ENCODE measurements at regions not wholly inside any gene's neighbourhood (a gene's known extent, or its start where the extent isn't known, plus 50 kb on each side); places are given as distances from the start of the nearest gene placed in this dataset.
"Not testable (repeated sequence)": the region's sequence is repeated elsewhere in the genome, so short reads cannot be mapped to it uniquely, and the experiment has no call there.

- no peak for DNase-seq (ENCODE audit: low read depth in 3 of 3, low spot score in 1 of 3)
Measured at GRCh38 chr18:47729356-47729755, 201.1 kb downstream of the SMAD2 start.

- DNase-seq (ENCODE audit: low read depth in 3 of 3, low spot score in 1 of 3): no peak
Measured at GRCh38 chr18:47728921-47729320, 201.5 kb downstream of the SMAD2 start.

- DNase-seq (ENCODE audit: low read depth in 3 of 3, low spot score in 1 of 3): no peak
Measured at GRCh38 chr18:47727409-47727808, 203.1 kb downstream of the SMAD2 start.

- no peak for DNase-seq (ENCODE audit: low read depth in 3 of 3, low spot score in 1 of 3)
Measured at GRCh38 chr18:47726550-47726949, 203.9 kb downstream of the SMAD2 start.

GRCh38 chr18:47725656-47726055, 204.8 kb downstream of the SMAD2 start:
- no peak for DNase-seq (ENCODE audit: low read depth in 3 of 3, low spot score in 1 of 3)

GRCh38 chr18:47724186-47724975, 206.1 kb downstream of the SMAD2 start:
- no peak for DNase-seq (ENCODE audit: low read depth in 3 of 3, low spot score in 1 of 3)

- DNase-seq (ENCODE audit: low read depth in 3 of 3, low spot score in 1 of 3): no peak
Measured at GRCh38 chr18:47721876-47722275, 208.6 kb downstream of the SMAD2 start.

- DNase-seq (ENCODE audit: low read depth in 3 of 3, low spot score in 1 of 3): no peak
Measured at GRCh38 chr18:47720741-47721140, 209.7 kb downstream of the SMAD2 start.

GRCh38 chr18:47719096-47719780, 211.2 kb downstream of the SMAD2 start:
- DNase-seq (ENCODE audit: low read depth in 3 of 3, low spot score in 1 of 3): no peak

- no peak for DNase-seq (ENCODE audit: low read depth in 3 of 3, low spot score in 1 of 3)
Measured at GRCh38 chr18:47718646-47719045, 211.8 kb downstream of the SMAD2 start.

GRCh38 chr18:47717257-47717656, 213.2 kb downstream of the SMAD2 start:
- no peak for DNase-seq (ENCODE audit: low read depth in 3 of 3, low spot score in 1 of 3)

- DNase-seq (ENCODE audit: low read depth in 3 of 3, low spot score in 1 of 3): no peak
Measured at GRCh38 chr18:47716632-47717185, 213.8 kb downstream of the SMAD2 start.

- no peak for DNase-seq (ENCODE audit: low read depth in 3 of 3, low spot score in 1 of 3)
Measured at GRCh38 chr18:47710451-47710850, 220.0 kb downstream of the SMAD2 start.

- no peak for DNase-seq (ENCODE audit: low read depth in 3 of 3, low spot score in 1 of 3)
Measured at GRCh38 chr18:47709556-47709955, 220.9 kb downstream of the SMAD2 start.

- DNase-seq (ENCODE audit: low read depth in 3 of 3, low spot score in 1 of 3): no peak
Measured at GRCh38 chr18:47708206-47708605, 222.3 kb downstream of the SMAD2 start.

- DNase-seq (ENCODE audit: low read depth in 3 of 3, low spot score in 1 of 3): no peak
Measured at GRCh38 chr18:47701134-47701533, 229.3 kb downstream of the SMAD2 start.

GRCh38 chr18:47696870-47697269, 233.6 kb downstream of the SMAD2 start:
- no peak for DNase-seq (ENCODE audit: low read depth in 3 of 3, low spot score in 1 of 3)

- DNase-seq (ENCODE audit: low read depth in 3 of 3, low spot score in 1 of 3): no peak
Measured at GRCh38 chr18:47691611-47692010, 238.8 kb downstream of the SMAD2 start.

GRCh38 chr18:47690778-47691177, 239.7 kb downstream of the SMAD2 start:
- not testable (repeated sequence) for DNase-seq (ENCODE audit: low read depth in 3 of 3, low spot score in 1 of 3)

- no peak for DNase-seq (ENCODE audit: low read depth in 3 of 3, low spot score in 1 of 3)
Measured at GRCh38 chr18:47689371-47689770, 241.1 kb downstream of the SMAD2 start.

GRCh38 chr18:47686806-47687205, 243.7 kb downstream of the SMAD2 start:
- DNase-seq (ENCODE audit: low read depth in 3 of 3, low spot score in 1 of 3): no peak

- DNase-seq (ENCODE audit: low read depth in 3 of 3, low spot score in 1 of 3): no peak
Measured at GRCh38 chr18:47683774-47684173, 246.7 kb downstream of the SMAD2 start.

All from stimulated activated CD4-positive, alpha-beta T cell treated with anti-CD3 and anti-CD28 coated beads, TNF-alpha, amount 100 ng/mL, for 1 hour (primary cell).